ENCODE measurements at regions not wholly inside any gene's neighbourhood (a gene's known extent, or its start where the extent isn't known, plus 50 kb on each side); places are given as distances from the start of the nearest gene placed in this dataset.

GRCh38 chr1:232748910-232749368 is 56.3 kb upstream of the MAP10 start:
- no peak for TF ChIP-seq CTCF (conservative IDR thresholded peaks at IDR 0.05; ENCODE audit: low read length)
- DNase-seq (ENCODE audit: low read depth) = no peak
- no peak overlapping the region for H3K4me3 ChIP-seq (ENCODE audit: low read length)

- no peak overlapping the region for H3K4me3 ChIP-seq (ENCODE audit: low read length)
- no peak for TF ChIP-seq CTCF (conservative IDR thresholded peaks at IDR 0.05; ENCODE audit: low read length)
- DNase-seq (ENCODE audit: low read depth) = peak; percentile 5
These were observed 53.6 kb upstream of the MAP10 start for GRCh38 chr1:232751393-232752140.

- DNase-seq (ENCODE audit: low read depth) = no peak
- TF ChIP-seq CTCF (conservative IDR thresholded peaks at IDR 0.05; ENCODE audit: low read length) = no peak
- H3K4me3 ChIP-seq (ENCODE audit: low read length) = no peak overlapping the region
These were observed 52.9 kb upstream of the MAP10 start for GRCh38 chr1:232752365-232752764.

GRCh38 chr1:232754930-232755329 is 50.3 kb upstream of the MAP10 start:
- no peak for TF ChIP-seq CTCF (conservative IDR thresholded peaks at IDR 0.05; ENCODE audit: low read length)
- no peak overlapping the region for H3K4me3 ChIP-seq (ENCODE audit: low read length)
- DNase-seq (ENCODE audit: low read depth) = no peak

Data from AG10803 (cell line).